ENCODE measurements at regions not wholly inside any gene's neighbourhood (a gene's known extent, or its start where the extent isn't known, plus 50 kb on each side); places are given as distances from the start of the nearest gene placed in this dataset.
A peak's percentile ranks its signal among the peaks of the same experiment; 100 is the strongest.

- DNase-seq (ENCODE audit: low spot score): no peak
Measured at GRCh38 chr13:99123101-99124045, 77.3 kb upstream of the UBAC2 start.

GRCh38 chr13:99124046-99124400, 76.6 kb upstream of the UBAC2 start:
- no peak for DNase-seq (ENCODE audit: low spot score)

GRCh38 chr13:99124794-99125316, 75.8 kb upstream of the UBAC2 start:
- DNase-seq (ENCODE audit: low spot score): peak; percentile 77

- no peak for DNase-seq (ENCODE audit: low spot score)
Measured at GRCh38 chr13:99125326-99125915, 75.2 kb upstream of the UBAC2 start.

- DNase-seq (ENCODE audit: low spot score): no peak
Measured at GRCh38 chr13:99126821-99127220, 73.8 kb upstream of the UBAC2 start.

GRCh38 chr13:99129050-99129449, 71.6 kb upstream of the UBAC2 start:
- DNase-seq (ENCODE audit: low spot score): no peak

GRCh38 chr13:99129951-99130350, 70.7 kb upstream of the UBAC2 start:
- no peak for DNase-seq (ENCODE audit: low spot score)

GRCh38 chr13:99131410-99131809, 69.2 kb upstream of the UBAC2 start:
- no peak for DNase-seq (ENCODE audit: low spot score)

GRCh38 chr13:99132295-99132835, 68.3 kb upstream of the UBAC2 start:
- DNase-seq (ENCODE audit: low spot score): no peak

- DNase-seq (ENCODE audit: low spot score): no peak
Measured at GRCh38 chr13:99133230-99133629, 67.4 kb upstream of the UBAC2 start.

- DNase-seq (ENCODE audit: low spot score): no peak
Measured at GRCh38 chr13:99133848-99134247, 66.8 kb upstream of the UBAC2 start.

GRCh38 chr13:99135591-99135990, 65.1 kb upstream of the UBAC2 start:
- DNase-seq (ENCODE audit: low spot score): no peak

GRCh38 chr13:99136427-99136954, 64.2 kb upstream of the UBAC2 start:
- DNase-seq (ENCODE audit: low spot score): no peak

- no peak for DNase-seq (ENCODE audit: low spot score)
Measured at GRCh38 chr13:99140831-99141230, 59.8 kb upstream of the UBAC2 start.

GRCh38 chr13:99143904-99144303, 56.8 kb upstream of the UBAC2 start:
- no peak for DNase-seq (ENCODE audit: low spot score)

GRCh38 chr13:99144306-99144705, 56.3 kb upstream of the UBAC2 start:
- no peak for DNase-seq (ENCODE audit: low spot score)

GRCh38 chr13:99145461-99145860, 55.2 kb upstream of the UBAC2 start:
- DNase-seq (ENCODE audit: low spot score): no peak

GRCh38 chr13:99150575-99151361, 49.9 kb upstream of the UBAC2 start:
- DNase-seq (ENCODE audit: low spot score): no peak

All from kidney capillary endothelial cell (primary cell).